Neural cell (in vitro differentiated cells): ENCODE measurements at regions not wholly inside any gene's neighbourhood (a gene's known extent, or its start where the extent isn't known, plus 50 kb on each side); places are given as distances from the start of the nearest gene placed in this dataset.

Source experiments
- H2AFZ ChIP-seq: fragments of 200-600, 300-800 bp; sonication (generic), shearing (Covaris generic); 2 replicates; pipeline ENCODE4 v1.6.0; 2014; ENCODE audit warnings: low read depth, mild to moderate bottlenecking, antibody characterized with exemption, low read length, moderate library complexity
- H3F3A ChIP-seq: fragments of 200-600 bp; shearing (Covaris generic); 2 replicates; pipeline ENCODE4 v1.6.1; 2016; ENCODE audit warnings: mild to moderate bottlenecking, moderate library complexity, mixed read lengths, antibody characterized with exemption, low read length; ENCODE audit not compliant: insufficient read depth, poor library complexity, severe bottlenecking
- H3K27ac ChIP-seq: fragments of 200-600, 300-800 bp; sonication (generic), shearing (Covaris generic); 2 replicates; pipeline ENCODE4 v1.5.1; 2014; ENCODE audit warnings: mild to moderate bottlenecking, low read length, moderate library complexity
- H3K27me3 ChIP-seq: fragments of 300-800, 200-600 bp; sonication (generic), shearing (Covaris generic); 2 replicates; pipeline ENCODE4 v1.6.0; 2014; ENCODE audit warnings: mild to moderate bottlenecking, low read depth, low read length, moderate library complexity; ENCODE audit not compliant: insufficient read depth
- H3K36me3 ChIP-seq: fragments of 300-800, 200-600 bp; sonication (generic), shearing (Covaris generic); 2 replicates; pipeline ENCODE4 v1.5.1; 2014; ENCODE audit warnings: mild to moderate bottlenecking, antibody characterized with exemption, low read length, moderate library complexity; ENCODE audit not compliant: insufficient read depth
- H3K4me2 ChIP-seq: fragments of 300-800, 200-600 bp; sonication (generic), shearing (Covaris generic); 2 replicates; pipeline ENCODE4 v1.6.0; 2014; ENCODE audit warnings: mild to moderate bottlenecking, low read length
- H3K4me3 ChIP-seq: fragments of 300-800, 200-600 bp; sonication (generic), shearing (Covaris generic); 2 replicates; pipeline ENCODE4 v1.5.1; 2014; ENCODE audit warnings: mild to moderate bottlenecking, low read length, moderate library complexity
- H3K79me2 ChIP-seq: fragments of 200-600 bp; shearing (Covaris generic); replicated peaks from 2 replicates; pipeline ENCODE4 v1.6.0; 2014; ENCODE audit warnings: mild to moderate bottlenecking, low read length, moderate library complexity; ENCODE audit not compliant: insufficient read depth
- H3K9ac ChIP-seq: fragments of 300-800, 200-600 bp; sonication (generic), shearing (Covaris generic); 2 replicates; pipeline ENCODE4 v1.6.1; 2016; ENCODE audit warnings: mild to moderate bottlenecking, low read length, mixed read lengths
- H3K9me2 ChIP-seq: fragments of 200-600 bp; shearing (Covaris generic); 2 replicates; pipeline ENCODE4 v1.6.1; 2016; ENCODE audit warnings: mild to moderate bottlenecking, low read length, mixed read lengths; ENCODE audit not compliant: insufficient read depth
- H3K9me3 ChIP-seq: fragments of 200-600, 300-800 bp; sonication (generic), shearing (Covaris generic); 2 replicates; pipeline ENCODE4 v1.6.1; 2016; ENCODE audit warnings: mild to moderate bottlenecking, mixed run types, low read length, moderate library complexity, mixed read lengths
- H4K20me1 ChIP-seq: fragments of 200-600 bp; shearing (Covaris generic); 2 replicates; pipeline ENCODE4 v1.6.1; 2016; ENCODE audit warnings: mild to moderate bottlenecking, mixed run types; ENCODE audit not compliant: insufficient read depth
- EP300 ChIP-seq: fragments of 450-650 bp; conservative IDR thresholded peaks from 2 replicates; pipeline ENCODE4 v1.6.1; 2014; ENCODE audit warnings: antibody characterized with exemption, mild to moderate bottlenecking, moderate library complexity; ENCODE audit not compliant: poor library complexity, severe bottlenecking
- EZH2 ChIP-seq: fragments of 200-600, 300-800 bp; shearing (Covaris generic), sonication (generic); IDR thresholded peaks from 2 replicates; pipeline ENCODE4 v1.6.1; 2014; ENCODE audit warnings: antibody characterized with exemption, low read length, borderline replicate concordance, mild to moderate bottlenecking; ENCODE audit not compliant: insufficient read depth, poor library complexity, severe bottlenecking
- MXI1 ChIP-seq: fragments of 450-650 bp; conservative IDR thresholded peaks from 2 replicates; pipeline ENCODE4 v1.6.1; 2014; ENCODE audit warnings: antibody characterized with exemption, mild to moderate bottlenecking; ENCODE audit not compliant: poor library complexity, severe bottlenecking
- POLR2AphosphoS5 ChIP-seq: IDR thresholded peaks from 2 replicates; pipeline ENCODE4 v1.6.1; 2012
- RAD21 ChIP-seq: fragments of 450-650 bp; conservative IDR thresholded peaks from 2 replicates; pipeline ENCODE4 v1.6.1; 2014; ENCODE audit warnings: antibody characterized with exemption, mild to moderate bottlenecking, moderate library complexity
- SMC3 ChIP-seq: fragments of 450-650 bp; conservative IDR thresholded peaks from 2 replicates; pipeline ENCODE4 v1.6.1; 2014; ENCODE audit warnings: antibody characterized with exemption, mild to moderate bottlenecking, moderate library complexity; ENCODE audit not compliant: poor library complexity
- TAF1 ChIP-seq: IDR thresholded peaks from 2 replicates; pipeline ENCODE4 v1.6.1; 2012; ENCODE audit warnings: low read depth
- TF ChIP-seq, protein P1 (sequence below): IDR thresholded peaks from 2 replicates; pipeline ENCODE4 v1.6.1; 2012; ENCODE audit warnings: borderline replicate concordance
- TF ChIP-seq, protein P2 (sequence below): fragments of 450-650 bp; IDR thresholded peaks from 2 replicates; pipeline ENCODE4 v1.5.1; 2014; ENCODE audit warnings: antibody characterized with exemption, mild to moderate bottlenecking, moderate library complexity; ENCODE audit not compliant: poor library complexity, severe bottlenecking

DNA sequence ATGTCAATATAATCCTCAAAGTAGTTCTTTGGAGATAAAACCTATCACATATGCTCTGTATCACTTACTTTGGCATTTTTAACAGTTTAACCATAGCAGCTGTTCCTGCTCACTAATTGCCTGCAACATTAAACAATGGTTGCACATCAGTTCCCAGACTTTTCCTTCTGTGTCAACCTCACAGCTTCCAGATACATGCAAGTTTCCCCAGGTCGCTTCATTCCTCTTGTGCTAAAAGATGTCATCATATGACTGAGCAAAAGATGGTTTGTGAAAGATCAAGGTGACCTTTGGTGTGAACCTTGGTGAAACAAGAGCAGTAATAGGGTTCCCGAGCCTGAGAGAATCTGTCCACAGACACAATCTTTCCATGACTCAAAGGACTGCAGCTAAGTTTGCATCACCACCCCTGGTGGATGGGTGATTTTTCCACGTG, 500.4 kb upstream of the PAPPA start:
- H3F3A ChIP-seq: no peaks in the 10 kb centered on the region
- no peaks in the 10 kb centered on the region for H3K9me3 ChIP-seq
- no peak for TF ChIP-seq SMC3
- no peak for TF ChIP-seq TAF1
- TF ChIP-seq POLR2AphosphoS5: no peak
- TF ChIP-seq, protein P1, sequence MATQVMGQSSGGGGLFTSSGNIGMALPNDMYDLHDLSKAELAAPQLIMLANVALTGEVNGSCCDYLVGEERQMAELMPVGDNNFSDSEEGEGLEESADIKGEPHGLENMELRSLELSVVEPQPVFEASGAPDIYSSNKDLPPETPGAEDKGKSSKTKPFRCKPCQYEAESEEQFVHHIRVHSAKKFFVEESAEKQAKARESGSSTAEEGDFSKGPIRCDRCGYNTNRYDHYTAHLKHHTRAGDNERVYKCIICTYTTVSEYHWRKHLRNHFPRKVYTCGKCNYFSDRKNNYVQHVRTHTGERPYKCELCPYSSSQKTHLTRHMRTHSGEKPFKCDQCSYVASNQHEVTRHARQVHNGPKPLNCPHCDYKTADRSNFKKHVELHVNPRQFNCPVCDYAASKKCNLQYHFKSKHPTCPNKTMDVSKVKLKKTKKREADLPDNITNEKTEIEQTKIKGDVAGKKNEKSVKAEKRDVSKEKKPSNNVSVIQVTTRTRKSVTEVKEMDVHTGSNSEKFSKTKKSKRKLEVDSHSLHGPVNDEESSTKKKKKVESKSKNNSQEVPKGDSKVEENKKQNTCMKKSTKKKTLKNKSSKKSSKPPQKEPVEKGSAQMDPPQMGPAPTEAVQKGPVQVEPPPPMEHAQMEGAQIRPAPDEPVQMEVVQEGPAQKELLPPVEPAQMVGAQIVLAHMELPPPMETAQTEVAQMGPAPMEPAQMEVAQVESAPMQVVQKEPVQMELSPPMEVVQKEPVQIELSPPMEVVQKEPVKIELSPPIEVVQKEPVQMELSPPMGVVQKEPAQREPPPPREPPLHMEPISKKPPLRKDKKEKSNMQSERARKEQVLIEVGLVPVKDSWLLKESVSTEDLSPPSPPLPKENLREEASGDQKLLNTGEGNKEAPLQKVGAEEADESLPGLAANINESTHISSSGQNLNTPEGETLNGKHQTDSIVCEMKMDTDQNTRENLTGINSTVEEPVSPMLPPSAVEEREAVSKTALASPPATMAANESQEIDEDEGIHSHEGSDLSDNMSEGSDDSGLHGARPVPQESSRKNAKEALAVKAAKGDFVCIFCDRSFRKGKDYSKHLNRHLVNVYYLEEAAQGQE: no peak
- TF ChIP-seq EP300: no peak
- no peak for TF ChIP-seq MXI1
- TF ChIP-seq EZH2: no peak
- TF ChIP-seq, protein P2, sequence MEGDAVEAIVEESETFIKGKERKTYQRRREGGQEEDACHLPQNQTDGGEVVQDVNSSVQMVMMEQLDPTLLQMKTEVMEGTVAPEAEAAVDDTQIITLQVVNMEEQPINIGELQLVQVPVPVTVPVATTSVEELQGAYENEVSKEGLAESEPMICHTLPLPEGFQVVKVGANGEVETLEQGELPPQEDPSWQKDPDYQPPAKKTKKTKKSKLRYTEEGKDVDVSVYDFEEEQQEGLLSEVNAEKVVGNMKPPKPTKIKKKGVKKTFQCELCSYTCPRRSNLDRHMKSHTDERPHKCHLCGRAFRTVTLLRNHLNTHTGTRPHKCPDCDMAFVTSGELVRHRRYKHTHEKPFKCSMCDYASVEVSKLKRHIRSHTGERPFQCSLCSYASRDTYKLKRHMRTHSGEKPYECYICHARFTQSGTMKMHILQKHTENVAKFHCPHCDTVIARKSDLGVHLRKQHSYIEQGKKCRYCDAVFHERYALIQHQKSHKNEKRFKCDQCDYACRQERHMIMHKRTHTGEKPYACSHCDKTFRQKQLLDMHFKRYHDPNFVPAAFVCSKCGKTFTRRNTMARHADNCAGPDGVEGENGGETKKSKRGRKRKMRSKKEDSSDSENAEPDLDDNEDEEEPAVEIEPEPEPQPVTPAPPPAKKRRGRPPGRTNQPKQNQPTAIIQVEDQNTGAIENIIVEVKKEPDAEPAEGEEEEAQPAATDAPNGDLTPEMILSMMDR: no peak
- no peak for TF ChIP-seq RAD21
- H2AFZ ChIP-seq: no peak overlapping the region
- no peaks in the 10 kb centered on the region for H4K20me1 ChIP-seq
- no peaks in the 10 kb centered on the region for H3K79me2 ChIP-seq
- no peaks in the 10 kb centered on the region for H3K27me3 ChIP-seq
- H3K36me3 ChIP-seq: no peaks in the 10 kb centered on the region
- H3K27ac ChIP-seq: no peak overlapping the region
- H3K9me2 ChIP-seq: no peaks in the 10 kb centered on the region
- H3K4me2 ChIP-seq: no peak overlapping the region
- no peak overlapping the region for H3K9ac ChIP-seq
- no peak overlapping the region for H3K4me3 ChIP-seq

GRCh38 chr9:115657695-115658094, 495.9 kb upstream of the PAPPA start:
- TF ChIP-seq, protein P2: no peak
- TF ChIP-seq SMC3 (no peak), RAD21 (no peak), EZH2 (no peak), EP300 (no peak), MXI1 (no peak), POLR2AphosphoS5 (no peak), TAF1 (no peak)
- TF ChIP-seq, protein P1: no peak
- no peaks in the 10 kb centered on the region for H4K20me1 ChIP-seq
- no peaks in the 10 kb centered on the region for H3K9me3 ChIP-seq

More at GRCh38 chr9:115657695-115658094, 495.9 kb upstream of the PAPPA start:
- no peak overlapping the region for H3K4me3 ChIP-seq
- no peaks in the 10 kb centered on the region for H3F3A ChIP-seq
- H3K27me3 ChIP-seq: no peaks in the 10 kb centered on the region
- H3K9ac ChIP-seq: no peak overlapping the region
- no peak overlapping the region for H3K27ac ChIP-seq
- H3K79me2 ChIP-seq: no peaks in the 10 kb centered on the region
- no peak overlapping the region for H3K4me2 ChIP-seq
- H2AFZ ChIP-seq: no peak overlapping the region
- H3K36me3 ChIP-seq: no peaks in the 10 kb centered on the region
- no peaks in the 10 kb centered on the region for H3K9me2 ChIP-seq
